NCI-H1092 treated with DMSO at 0.1 percent for 48 hours (cell line): ENCODE measurements at regions not wholly inside any gene's neighbourhood (a gene's known extent, or its start where the extent isn't known, plus 50 kb on each side); places are given as distances from the start of the nearest gene placed in this dataset.

Experiments
- DNase-seq: peaks from one replicate; lab custom pipeline; 2025; lab: John Stamatoyannopoulos, UW

DNA sequence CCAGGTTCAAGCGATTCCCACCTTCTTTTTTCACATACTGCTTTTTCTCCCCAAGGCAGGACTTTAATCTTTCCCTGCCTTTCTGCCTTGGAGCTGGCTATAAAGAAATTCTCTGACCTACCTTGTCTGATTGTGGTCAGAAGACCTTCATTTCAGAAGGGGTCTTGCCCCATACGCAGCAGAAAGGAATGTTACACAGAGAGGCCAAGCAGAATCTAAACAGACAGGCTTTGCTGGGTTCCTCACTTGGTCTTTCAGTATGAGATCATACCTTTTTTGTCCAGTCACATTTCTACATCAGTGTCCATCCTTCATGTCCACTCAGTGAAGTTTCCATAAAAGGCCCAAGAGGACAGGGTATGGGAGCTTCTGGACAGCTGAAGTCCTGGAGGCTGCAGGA lies 108.3 kb upstream of the RBPJ start:
- DNase-seq, result no peak

DNA sequence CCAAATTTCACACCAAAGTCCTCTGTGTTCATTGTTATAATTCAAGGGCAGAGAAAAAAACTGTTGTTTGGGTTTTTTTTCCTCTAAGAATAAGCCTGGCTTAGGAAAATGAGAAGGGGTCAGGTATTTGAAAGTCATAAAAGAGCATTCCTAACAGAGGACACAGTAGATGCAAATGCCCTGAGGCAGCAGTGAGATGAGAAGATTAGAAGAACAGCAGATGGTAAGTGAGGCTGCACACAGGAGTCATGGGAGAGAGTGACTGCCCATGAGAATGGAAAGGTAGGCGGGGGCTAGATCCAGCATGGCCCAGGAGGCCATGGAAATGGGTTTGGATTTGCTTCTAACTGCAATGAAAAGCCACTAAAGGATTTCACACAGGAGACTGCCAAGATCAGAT lies 107.5 kb upstream of the RBPJ start:
- no peak for DNase-seq

DNA sequence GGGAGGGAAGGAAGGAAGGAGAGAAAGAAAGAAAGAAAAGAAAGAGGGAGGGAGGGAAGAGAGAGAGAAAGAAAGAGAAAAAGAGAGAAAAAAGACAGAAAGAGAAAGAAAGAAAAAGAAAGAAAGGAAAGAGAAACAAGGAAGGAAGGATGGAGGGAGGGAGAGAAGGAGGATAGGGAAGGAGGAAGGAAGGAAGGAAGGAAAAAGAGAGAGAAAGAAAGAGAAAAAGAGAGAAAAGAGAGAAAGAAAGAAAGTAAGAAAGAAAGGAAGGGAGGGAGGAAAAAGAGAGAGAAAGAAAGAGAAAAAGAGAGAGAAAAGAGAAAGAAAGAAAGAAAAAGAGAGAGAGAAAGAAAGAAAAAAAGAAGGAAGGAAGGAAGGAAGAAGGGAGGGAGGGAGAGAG lies 105.8 kb upstream of the RBPJ start:
- no peak for DNase-seq

DNA sequence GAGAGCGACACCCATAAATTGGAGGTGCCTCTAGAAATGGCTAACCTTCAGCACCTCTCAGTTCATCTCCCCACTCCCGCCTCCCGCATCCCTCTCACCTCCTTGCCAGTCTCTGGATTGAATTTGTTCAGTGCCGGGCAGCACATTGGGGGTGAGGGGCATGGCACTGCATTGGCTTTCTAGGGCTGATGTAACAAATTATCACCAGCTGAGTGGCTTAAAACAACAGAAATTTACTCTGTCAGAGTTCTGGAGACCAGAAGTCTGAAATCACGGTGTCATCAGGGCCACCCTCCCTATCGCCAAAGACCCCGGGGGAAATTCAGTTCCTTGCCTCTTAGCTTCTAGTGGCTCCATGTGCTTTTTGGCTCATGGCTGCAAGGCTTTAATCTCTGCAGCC lies 105.1 kb upstream of the RBPJ start:
- DNase-seq, result no peak

DNA sequence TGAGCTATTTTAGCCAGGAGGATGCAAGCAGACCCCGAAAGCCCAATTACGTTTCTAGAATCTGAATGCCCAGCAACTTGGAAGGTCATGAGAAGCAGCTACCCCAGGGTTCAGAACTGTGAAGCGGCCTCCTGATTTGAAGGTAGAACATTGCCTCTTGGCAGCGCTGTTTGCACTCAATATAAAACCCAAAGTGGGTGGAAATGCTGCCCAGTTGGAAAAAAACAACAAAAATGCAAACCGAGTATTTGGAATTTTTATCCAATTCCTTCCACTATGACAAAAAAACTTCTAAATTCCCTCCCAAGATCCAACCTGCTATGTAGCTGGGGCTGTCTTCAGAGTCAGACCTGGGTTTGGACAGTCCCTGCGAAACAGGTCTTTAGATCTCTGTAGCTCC lies 103.3 kb upstream of the RBPJ start:
- no peak for DNase-seq

DNA sequence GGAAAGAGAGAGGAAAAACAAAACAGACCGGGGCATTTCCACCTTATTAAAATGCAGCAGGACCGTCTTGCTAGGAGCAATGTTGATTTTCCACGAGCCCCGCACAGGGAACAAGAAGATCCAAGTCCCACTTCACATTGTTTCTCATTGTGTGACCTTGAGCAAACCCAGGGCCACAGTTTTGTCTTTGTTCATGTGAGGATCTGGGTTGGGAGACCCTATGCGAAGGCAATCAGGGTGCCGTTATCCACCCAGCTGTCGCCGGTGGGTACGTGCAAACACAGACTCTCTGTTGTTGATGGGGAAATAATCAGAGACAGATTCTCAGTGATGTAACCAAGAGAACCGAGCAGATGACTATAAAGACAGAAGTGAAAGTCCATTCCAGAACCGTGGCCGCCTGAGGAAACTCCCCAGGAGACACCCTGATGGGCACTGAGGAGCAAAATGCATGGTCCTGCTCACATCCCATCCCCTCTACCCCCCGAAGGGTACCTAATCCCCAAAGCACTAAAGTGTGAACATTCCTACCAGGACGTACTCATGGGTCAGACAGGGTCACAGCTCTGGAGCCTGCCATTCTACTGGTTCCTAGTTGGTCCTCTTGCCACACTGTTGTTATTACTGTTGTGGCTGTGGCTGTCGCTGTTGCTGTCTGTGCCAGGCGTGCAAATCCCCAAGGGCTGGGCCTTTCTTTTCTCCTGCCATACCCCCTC lies 102.7 kb upstream of the RBPJ start:
- DNase-seq, result no peak

DNA sequence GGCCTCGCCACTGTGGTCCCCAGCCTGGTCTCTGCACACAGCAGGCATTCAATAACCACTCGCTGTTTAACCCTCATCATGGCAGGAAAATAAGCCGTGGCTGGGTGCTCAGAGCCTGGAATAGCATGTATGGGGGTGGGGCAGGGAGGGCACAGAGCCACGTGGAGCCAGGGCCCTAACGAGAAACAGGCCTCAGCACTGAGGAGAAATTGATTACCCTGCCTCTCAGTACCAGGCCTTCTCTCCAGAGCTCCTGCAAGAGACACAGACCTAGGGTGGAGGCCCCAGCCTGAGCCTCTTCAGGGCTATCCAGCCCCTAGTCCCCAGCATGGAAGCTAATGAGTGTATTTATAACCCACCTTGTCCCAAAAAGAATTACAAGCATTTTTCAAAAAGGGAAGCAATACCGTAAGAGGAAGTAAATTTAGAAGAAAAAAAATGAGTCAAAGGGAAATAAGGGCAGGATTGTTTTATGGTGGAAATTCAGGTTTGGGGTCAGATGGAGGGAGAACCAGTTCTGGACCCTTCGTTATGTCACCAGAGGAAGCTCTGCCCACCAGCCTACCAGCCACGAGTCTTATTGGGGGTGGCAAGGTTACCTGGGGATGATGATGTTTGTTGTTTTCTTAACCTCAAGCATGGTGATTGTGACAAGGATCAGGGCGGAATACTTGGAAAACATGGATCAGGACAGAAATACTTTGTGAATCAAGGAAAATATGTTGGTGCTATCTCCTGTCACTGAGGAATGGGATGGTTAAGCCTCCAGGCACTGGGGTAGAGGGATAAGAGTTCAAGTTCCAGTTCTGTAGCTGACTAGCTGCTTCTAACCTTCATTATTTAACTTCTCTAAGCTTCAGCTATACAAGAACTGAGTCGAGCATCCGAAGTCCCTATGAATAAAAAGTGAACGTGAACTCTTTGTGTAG lies 101.9 kb upstream of the RBPJ start:
- DNase-seq, result no peak

DNA sequence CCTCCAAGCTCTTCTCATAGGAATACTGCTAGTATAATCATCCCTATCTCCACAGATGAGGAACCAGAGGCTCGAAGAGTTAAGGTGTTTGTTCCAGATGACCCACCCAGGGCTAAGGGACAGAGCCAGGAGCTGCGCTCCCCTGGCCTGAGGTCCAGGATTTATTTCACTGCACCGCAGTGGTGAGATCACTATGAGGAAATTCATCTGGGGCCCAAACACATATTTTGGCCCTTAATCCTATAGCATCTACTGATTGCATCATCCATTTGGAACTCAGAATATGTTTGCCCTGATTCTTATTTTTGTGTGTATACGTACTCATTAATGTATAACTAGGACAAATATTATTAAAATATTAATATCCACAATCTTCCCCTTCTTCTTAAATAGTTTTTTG lies 100.1 kb upstream of the RBPJ start:
- no peak for DNase-seq

DNA sequence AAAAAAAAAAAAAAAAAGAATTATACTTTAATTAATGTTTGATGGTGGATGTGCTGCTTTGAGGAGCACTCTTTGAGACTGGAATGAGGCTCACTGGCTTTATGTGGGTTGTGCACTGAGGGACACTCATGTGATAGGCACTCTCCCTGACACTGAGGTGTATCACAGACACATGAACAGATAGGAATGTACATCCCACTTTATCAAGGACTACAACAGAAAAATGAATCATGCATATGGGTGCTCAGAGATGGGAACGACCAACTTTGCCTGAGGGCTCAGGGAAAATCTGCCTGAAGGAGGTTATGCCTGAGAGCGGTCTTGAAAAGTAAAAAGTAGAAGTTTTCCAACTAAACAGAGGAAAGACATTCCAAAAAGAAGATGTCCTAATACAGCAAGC lies 97.7 kb upstream of the RBPJ start:
- no peak for DNase-seq

DNA sequence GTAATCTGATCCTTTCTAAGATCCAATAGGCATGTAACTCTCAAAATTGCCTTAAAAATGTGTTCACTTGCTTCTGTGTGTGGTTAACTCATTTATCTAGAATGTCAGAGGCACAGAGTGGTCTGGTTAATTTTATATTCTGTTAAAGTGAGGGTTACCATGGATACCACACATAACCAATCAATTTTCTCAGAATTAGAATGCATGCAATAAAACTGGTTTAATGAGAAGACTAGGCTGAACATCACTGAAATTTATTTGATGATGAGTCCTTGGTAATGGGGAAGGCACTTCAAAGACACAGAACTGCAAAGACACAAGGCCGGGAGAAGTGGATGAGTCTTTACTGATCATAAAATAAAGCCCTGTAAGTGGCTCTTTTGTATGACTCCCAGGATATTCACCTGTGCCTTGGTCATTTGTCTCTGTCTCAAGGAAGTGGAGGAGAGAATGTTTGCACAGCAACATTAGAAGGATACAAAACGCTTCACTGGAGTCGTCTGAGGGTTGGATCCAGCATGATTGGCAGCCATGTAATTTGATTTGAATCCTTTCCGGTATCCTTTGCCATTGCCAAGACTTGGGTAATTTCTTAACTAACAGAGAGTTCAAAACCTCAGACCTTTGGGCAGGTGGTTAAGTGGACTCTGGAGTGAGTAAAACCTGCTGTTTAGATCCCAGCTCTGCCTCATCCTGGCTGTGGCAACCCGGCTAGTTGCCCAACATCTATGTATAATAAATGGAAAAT lies 94.0 kb upstream of the RBPJ start:
- no peak for DNase-seq

DNA sequence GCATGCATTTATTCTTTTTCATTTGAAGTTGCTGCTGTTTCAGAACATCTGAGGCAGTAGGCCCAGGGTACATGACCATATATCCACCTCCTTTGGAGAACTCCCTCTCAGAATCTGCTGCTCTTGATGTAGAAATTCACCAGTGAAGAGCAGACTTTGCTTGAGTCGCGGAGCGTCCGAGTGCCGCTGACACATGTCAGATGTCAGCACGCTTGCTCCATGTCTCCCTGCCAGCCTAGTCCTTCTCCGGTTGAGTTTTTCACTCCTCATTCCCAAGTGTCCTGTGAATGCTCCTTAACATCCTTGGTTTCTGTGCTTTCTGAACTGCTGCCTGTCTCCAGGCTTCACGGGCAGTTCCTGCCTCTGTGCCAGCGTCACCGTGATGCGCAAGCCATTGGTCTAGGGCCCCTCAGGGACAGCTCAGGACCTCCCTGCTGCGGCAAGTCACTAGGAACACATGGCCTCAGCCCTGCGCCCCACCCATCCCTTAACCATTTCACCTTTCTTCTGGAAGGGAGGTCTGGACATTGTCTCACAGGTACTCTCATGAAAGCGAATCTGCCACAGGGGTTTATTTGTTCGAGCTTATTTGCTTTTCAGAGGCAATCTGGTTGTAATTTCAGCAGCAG lies 93.1 kb upstream of the RBPJ start:
- DNase-seq, result no peak

DNA sequence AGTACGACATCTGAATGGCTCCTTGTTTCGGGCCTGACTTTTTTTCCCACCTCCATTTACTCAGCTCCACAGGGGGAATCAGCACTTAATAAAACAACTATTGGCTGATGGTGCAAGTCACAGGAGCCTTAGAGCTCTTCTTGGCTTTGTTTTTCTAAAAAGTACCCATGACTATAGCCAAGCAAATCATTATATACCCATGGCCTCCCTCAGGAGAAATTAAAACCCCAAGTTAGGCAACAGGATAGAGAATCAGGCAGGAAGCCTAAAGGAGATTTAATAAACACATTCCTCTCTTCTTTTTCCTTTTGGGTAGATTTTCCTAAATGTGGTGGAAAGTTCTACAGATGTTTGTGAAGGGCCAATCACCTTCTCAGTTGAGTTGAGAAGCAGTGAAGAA lies 91.9 kb upstream of the RBPJ start:
- no peak for DNase-seq

DNA sequence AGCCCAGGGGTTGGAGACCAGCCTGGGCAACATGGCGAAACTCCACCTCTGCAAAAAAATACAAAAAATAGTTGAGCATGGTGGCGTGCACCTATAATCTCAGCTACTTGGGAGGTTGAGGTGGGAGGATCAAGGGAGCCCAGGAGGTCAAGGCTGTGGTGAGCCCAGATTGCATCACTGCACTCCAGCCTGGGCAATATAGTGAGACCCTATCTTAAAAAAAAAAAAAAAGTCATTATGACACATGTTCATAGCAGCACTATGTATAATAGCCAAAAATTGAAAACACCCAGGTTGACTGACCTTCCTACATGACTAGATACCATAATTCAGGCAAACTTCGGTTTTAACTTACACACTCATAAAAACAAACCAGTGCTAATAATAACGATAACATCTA lies 90.8 kb upstream of the RBPJ start:
- no peak for DNase-seq

DNA sequence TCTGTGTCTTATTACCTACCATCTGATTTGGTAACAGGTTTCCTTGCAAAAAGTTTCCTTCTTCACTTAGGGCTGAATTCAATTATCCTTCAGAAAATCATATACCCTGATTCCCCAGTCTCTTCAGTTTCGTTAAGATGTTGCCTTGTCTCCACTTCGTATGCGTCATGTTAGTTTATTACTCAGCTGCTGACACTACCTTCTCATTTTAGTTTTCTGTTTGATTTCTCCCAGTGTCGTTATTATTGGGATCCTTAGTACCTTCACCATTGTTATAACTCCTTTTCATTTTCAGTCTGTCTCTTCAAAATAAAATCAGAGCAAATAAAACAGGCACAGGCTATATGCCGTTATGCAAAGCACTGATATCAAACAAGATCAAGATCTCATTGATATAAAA lies 87.5 kb upstream of the RBPJ start:
- no peak for DNase-seq

DNA sequence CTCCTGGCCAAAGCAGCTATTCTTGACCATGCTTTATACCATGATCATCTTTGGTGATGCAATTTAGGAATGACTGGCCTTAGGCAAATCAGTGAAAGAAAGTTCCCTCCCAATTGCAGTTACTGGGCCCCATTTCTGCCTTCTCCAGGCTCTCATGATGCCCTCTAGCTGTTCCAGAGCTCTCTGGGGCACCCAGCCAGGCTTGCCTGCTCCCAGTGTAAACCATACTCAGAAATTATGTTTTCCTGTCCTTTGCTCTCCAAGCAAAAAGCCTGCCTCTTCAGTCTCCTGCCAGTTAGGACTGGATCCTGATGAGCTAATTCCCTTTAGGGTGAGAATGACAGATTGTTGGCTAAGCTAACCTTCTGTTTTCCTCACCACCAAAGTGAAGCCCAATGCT lies 85.3 kb upstream of the RBPJ start:
- peak; percentile 88 for DNase-seq

DNA sequence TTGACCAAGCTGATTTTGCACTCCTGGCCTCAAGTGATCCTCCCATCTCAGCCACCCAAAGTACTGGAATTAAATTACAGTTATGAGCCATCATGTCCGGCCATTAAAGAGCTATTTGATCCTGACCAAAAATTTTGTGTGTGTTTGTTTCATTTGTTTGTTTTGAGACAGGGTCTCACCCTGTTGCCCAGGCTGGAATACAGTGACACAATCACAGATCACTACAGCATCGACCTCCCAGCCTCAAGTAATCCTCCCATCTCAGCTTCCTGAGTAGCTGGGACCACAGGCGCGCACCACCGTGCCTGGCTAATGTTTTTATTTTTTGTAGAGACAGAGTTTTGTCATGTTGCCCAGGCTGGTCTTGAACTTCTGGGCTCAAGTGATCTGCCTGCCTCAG lies 82.9 kb upstream of the RBPJ start:
- peak; percentile 27 for DNase-seq

DNA sequence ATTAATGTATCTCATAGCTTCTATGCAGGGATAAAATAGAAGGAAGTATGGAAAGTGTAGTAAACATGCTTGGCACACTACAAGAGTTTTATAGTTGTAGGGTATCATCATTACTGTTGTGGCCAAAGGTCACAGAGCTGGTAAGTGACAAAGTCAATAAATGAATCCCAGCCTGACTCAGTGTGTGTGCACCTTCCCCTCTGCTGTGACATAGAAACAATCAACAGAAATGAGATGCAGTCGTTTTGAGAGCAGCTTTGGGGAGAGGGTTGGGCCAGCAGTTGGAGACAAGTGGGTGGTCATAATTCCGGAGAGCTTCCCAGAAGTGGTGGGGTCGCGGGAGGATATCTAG lies 82.4 kb upstream of the RBPJ start:
- DNase-seq, result no peak

DNA sequence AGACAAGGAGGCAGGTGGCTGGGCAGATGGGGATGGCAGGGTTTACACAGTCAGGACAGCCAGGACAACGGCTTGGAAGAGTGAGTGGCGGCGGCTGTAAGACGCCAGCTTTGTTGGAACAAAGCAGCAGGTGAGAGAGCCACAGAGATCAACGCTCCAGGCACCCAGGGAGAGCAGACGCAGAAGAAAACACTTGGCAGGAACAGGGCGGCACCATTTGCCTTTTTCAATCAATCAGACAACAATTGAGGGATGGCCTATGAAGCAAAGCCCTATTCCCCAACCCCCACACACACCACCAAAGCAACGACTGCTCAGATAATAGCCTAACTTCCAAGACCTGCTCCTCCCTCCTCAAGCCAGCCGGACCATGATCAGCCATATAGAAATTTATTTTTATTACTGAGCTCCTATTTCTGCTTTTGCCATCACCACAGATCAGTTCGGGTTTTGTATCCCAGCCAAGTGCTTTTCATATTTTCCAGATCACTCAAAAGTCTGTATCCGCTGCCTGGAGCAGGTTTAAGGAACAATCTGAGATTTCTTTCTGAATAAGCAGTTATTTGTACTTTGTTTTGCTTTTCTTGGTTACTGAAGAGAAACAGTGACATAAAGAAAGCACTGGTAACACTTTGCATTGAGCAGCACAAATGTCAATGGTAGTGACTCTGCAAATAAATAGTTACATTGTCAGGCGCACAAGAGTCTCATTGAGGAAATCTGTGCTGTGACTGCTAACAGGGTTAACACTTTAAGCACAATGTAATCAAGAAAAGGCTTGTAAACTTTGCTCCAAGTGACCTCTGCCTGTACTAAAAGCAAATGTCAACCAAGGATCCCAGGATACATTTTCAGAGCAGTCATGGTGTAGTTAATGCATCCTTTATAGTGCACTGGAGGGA lies 81.8 kb upstream of the RBPJ start:
- DNase-seq, result peak; percentile 97

DNA sequence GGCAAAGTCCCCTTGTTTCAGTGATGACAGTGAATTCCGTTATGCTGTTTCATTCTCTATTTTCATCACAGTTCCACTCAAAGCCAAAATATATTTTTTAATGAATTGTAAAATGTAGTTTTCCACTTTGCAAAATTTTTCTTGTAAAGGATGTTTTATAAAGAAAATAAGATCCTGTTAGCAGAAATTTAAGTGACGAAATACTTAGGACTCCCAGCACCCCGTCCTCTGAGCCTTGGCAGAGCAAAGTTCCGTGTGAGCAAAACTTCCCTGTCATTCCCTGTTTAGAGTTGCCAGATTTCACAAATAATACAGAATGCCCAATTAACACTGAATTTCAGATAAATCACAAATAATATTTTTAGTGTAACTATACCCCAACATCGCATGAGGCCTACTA lies 81.0 kb upstream of the RBPJ start:
- DNase-seq, result no peak

DNA sequence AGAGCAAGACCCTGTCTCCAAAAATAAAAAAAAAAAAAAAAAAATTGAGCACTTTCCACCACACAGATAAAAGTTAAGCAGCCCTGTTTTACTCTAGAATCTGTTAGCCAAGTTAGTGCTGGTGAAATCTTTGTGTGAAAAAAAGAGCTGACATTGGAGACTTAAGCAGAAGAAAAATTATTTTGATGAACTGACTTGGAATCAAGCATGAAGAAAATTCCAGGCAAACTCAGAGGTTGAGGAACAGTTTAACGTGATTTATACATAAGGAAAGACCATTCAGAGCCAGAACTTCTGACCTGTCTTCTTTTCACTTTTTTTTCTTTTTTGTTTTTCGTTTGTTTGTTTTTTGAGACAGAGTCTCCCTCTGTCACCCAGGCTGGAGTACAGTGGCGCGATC lies 79.6 kb upstream of the RBPJ start:
- DNase-seq, result no peak

DNA sequence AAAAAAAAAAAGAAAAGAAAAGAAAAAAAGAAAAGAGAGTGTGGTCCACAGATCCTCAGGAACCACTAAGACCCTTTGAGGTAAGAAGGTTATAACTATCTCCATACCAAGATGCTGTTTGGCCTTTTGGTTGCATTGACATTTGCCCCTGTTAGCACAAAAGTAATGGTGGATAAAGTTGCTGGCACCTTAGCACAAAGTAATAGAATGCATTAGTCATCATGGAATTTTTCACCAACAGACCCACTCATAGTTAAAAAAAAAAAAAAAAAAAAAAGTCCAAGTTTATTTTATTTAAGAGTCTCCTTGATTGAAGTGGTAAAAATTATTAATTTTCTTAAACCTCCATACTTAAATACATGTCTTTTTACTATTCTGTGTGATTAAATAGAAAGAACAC lies 78.4 kb upstream of the RBPJ start:
- DNase-seq, result no peak
